C4-2B (cell line): ENCODE measurements at regions not wholly inside any gene's neighbourhood (a gene's known extent, or its start where the extent isn't known, plus 50 kb on each side); places are given as distances from the start of the nearest gene placed in this dataset.
"Not testable (repeated sequence)": the region's sequence is repeated elsewhere in the genome, so short reads cannot be mapped to it uniquely, and the experiment has no call there.

Experiments used
- H3K27ac ChIP-seq: fragments of 450-650 bp; 2 replicates; pipeline ENCODE4 v1.5.1; 2017
- TF ChIP-seq, protein P1 (sequence below): fragments of 450-650 bp; conservative IDR thresholded peaks from 2 replicates; pipeline ENCODE4 v1.5.1; 2017; ENCODE audit warnings: mild to moderate bottlenecking

DNA sequence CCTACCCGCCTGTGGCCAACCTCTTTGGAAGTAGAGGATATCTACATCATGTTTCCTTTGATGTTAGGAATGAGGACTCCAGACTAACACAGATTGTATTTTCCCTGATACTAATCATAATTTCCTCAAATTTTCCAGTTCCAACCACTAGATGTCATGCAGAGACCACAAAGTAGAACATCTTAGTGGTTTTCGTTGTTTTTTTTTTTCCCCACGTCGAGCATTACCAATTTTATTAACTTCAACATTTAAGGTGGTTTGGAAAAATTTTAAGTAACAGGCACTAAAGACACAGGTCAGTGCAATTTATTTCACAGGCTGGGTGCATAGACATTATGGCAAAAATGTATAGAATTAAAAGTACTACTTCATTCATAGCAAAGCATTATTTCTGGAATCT lies 280.1 kb downstream of the ANKRD30B start:
- H3K27ac ChIP-seq = not testable (repeated sequence)
- TF ChIP-seq, protein P1, sequence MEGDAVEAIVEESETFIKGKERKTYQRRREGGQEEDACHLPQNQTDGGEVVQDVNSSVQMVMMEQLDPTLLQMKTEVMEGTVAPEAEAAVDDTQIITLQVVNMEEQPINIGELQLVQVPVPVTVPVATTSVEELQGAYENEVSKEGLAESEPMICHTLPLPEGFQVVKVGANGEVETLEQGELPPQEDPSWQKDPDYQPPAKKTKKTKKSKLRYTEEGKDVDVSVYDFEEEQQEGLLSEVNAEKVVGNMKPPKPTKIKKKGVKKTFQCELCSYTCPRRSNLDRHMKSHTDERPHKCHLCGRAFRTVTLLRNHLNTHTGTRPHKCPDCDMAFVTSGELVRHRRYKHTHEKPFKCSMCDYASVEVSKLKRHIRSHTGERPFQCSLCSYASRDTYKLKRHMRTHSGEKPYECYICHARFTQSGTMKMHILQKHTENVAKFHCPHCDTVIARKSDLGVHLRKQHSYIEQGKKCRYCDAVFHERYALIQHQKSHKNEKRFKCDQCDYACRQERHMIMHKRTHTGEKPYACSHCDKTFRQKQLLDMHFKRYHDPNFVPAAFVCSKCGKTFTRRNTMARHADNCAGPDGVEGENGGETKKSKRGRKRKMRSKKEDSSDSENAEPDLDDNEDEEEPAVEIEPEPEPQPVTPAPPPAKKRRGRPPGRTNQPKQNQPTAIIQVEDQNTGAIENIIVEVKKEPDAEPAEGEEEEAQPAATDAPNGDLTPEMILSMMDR = peak; percentile 58

DNA sequence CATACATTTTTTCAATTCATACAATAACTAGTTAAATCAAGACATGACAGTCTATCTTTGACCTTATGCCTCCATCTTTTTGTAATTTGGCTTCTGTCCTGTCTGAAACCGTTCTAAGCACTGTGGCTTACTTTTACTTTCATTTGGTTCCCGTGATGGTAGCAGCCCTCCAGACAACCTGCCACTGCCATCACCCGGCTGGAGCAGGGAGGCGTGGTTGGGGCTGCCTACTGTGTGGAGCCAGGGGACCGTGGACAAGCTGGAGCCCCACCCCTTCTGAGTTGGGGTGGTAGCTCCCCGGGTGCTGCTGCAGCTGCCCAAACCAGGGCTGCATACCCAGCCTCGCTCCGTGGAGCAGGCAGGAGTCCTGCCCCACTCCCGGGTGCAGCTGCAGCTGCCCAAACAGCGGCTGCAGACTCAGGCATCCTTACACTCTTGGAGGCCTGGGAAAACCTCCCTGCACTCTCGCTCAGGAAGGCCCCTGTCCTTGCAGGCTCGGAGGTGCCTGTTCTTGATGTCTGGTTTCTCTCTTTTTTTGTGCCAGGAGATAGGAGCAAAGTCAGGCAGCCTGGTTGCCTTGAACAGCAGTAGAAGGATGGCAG lies 312.4 kb downstream of the ANKRD30B start:
- not testable (repeated sequence) for H3K27ac ChIP-seq

DNA sequence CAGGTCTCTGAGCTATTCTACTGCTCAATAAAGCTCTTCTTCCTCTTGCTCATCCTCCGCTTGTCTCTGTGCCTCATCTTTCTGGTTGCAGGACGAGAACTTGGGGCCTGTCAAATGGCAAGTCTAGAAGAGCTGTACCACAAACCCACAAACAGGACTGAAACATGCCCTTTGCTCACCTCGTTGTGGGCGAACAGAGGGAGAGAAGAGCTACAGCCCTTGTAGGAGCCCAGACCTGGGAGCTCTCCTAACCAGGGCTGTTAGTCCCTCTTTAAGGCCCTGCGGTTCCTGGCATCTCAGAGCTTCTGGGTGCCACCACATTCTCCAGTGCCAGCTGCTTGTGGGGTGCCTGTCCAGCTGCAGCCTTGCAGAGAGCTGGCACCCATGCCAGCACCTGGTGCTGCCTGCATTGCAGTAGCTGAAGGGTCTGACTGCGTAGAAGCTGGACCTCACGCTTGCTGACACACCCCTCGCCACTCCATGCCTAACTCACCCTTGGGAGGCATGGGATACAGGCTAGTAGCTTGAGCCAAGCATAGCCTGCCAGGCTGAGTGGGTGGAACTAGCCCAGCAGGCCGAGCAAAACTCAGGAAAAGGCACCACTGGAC lies 313.4 kb downstream of the ANKRD30B start:
- not testable (repeated sequence) for H3K27ac ChIP-seq

DNA sequence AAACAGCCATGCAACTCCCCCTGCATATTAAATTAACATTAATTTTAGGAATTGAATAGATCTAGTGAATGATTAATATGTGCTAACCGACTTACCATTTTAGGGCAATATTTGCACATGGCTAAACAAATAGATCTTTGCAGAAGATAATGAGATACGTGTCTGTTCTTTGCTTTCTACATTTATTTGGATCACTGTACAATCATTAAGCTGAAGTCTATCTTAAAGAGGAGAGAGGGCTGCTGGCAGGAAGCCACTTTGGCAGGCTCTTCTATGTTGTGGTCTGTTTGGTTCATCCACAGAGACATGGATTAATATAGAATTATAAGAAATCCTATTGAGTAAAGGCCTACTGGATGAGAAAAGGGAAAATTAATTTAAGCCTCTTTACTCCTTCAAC lies 318.5 kb downstream of the ANKRD30B start:
- H3K27ac ChIP-seq = not testable (repeated sequence)

DNA sequence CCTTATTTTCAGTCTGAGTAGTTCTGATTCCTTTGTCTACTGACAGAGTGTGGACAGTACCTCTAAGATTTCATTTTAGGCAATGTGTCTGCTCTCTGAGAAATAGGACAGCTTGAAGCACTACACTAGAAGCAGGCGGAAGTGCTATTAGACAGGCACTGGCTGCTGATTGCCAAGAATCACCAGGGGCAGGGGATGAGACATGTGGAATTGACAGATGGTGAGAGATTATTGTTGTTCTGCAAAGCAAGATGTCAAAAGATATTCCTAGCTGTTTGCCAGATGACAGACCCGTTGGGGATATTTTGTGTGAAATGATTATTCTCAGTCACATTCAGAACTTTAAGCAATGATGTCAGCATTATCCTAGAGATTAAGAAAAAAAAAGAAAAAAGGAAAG lies 323.3 kb downstream of the ANKRD30B start:
- not testable (repeated sequence) for H3K27ac ChIP-seq
